GM12874 (cell line): ENCODE measurements at regions not wholly inside any gene's neighbourhood (a gene's known extent, or its start where the extent isn't known, plus 50 kb on each side); places are given as distances from the start of the nearest gene placed in this dataset.

Source experiments
- CTCF ChIP-seq: IDR thresholded peaks from 2 replicates; pipeline ENCODE4 v1.5.1; 2011; ENCODE audit warnings: low read depth, mild to moderate bottlenecking, control low read depth, low read length, moderate library complexity; ENCODE audit not compliant: insufficient read depth

- TF ChIP-seq CTCF, result no peak
Observed at GRCh38 chr10:26637521-26638275, 59.8 kb upstream of the PDSS1 start.

GRCh38 chr10:26640391-26640790 is 57.1 kb upstream of the PDSS1 start:
- no peak for TF ChIP-seq CTCF

GRCh38 chr10:26642896-26643653 is 54.4 kb upstream of the PDSS1 start:
- TF ChIP-seq CTCF, result no peak

- TF ChIP-seq CTCF, result 0 out of 2 replicates have a peak, but pooled peaks have one; percentile 15
Observed at GRCh38 chr10:26647602-26648244, 49.8 kb upstream of the PDSS1 start.
